GM19023 (cell line): ENCODE measurements at regions not wholly inside any gene's neighbourhood (a gene's known extent, or its start where the extent isn't known, plus 50 kb on each side); places are given as distances from the start of the nearest gene placed in this dataset.
A peak's percentile ranks its signal among the peaks of the same experiment; 100 is the strongest.

Experiments
- ATAC-seq: cut with Tn5 transposase; IDR thresholded peaks from one replicate; pipeline ENCODE4 v1.9.1; 2021; ENCODE audit warnings: mild to moderate bottlenecking, moderate library complexity; ENCODE audit not compliant: unreplicated experiment

DNA sequence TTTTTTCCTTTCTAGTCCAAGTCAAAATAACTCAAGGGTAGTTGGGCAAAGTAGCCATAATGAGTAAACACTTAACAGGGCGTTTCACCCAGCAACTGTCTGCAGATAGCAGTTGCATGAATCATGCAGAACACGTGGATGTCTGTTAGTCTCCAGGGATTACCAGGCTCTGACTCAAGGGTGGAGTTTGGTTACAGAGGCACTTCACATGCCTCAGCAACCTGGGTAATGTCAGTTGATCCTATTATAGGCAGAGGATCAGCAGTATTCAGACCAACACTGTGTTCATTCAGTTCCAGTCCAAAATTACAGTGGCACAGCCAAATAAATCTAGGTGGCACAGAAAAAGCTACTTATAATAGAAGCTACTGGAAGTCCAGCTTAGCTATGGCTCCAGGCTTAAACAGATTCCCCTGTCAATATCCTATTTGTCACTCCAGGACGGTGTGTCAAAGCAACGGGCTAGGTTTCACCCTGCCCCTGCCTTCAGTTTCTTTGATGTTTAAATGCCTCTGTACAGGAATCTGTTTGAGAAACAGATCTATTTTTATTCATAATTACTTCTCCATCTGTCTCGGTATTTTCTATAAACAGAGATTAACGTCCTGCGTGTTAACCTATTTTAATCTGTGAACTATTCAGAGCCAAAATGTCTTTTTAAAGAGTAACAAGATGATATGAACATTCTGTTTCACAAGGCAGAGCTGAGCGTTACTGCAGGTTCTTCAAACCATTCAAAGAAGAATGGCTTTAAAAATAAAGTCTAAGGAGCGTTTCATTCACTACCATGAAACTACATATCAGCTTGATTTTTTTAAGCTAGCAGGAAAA lies 162.6 kb upstream of the AKR1E2 start:
- ATAC-seq: no peak

DNA sequence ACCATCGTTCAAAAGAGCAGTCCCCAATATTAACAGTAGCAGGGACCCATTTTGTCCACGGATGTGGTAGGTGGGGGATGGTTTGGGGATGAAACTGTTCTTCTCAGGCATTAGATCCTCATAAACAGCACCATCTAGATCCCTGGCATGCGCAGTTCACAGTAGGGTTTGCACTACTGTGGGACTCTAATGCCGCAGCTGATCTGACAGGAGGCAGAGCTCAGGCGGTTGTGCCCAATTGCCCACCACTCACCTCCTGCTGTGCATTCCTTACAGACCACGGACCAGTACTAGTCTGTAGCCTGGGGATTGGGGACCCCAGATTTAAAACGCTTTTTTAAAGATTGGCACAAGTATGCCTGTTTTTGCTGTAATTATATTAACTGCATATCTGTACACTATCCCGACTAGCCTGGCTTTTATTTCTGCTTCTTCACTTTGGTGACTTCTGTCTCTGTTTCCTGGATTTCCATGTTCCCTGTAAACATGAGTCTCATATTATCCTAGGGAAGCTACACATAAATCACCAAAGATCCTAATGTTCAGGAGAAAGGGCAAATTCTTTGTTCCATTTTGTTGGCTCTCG lies 163.3 kb upstream of the AKR1E2 start:
- ATAC-seq: no peak

DNA sequence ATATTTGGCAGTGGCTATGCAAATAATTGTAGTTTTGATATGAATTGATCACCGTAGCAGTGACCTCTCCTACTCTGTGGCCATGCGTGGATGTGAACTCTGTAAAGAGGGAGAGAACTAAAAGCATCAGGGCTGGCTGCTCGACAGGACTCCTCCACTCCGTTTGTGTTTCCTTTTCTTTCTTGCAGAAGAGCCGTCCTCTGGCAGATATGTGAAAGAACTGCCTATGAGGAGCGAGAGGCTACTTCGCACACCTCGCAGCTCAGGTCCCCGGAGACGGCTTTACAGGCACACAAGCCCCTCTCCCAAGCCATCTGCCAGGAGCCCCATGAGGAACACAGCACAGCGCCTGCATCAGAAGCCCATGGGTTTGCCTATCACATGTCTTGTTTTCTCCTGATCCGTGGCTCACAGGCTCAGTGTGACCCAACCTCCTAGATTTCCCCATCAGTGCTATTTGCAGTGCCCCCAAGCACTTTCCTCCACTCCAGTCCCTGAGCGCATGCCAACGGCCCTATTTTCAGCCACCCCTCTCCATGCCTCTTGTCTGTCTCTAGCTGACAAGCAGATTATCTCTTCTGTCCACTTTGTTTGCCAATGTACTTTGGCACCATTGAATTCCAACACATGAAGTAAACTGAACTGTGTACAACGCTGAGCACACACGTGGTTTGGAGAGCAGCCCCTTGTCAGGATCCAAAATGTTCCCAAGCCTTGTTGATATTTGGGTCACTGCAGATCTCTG lies 164.3 kb upstream of the AKR1E2 start:
- ATAC-seq: no peak

DNA sequence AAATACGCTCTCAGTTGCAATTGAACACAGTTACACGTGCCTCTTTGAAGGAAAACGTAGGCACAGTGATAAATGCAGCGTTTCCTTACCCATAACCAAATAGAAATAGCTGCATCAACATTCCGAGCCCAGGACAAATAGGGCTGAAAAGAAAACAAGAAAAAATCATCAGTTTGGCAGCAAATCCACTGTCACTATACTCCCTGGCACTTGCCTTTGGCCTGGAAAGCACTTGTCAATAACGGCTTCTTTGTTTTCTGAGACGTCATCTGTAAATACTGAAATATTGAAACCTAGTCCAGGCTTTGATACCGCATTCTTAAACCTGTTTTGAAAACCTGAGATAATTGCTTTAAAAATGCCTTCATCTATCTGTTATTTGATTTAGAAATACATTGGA lies 167.2 kb upstream of the AKR1E2 start:
- no peak for ATAC-seq

DNA sequence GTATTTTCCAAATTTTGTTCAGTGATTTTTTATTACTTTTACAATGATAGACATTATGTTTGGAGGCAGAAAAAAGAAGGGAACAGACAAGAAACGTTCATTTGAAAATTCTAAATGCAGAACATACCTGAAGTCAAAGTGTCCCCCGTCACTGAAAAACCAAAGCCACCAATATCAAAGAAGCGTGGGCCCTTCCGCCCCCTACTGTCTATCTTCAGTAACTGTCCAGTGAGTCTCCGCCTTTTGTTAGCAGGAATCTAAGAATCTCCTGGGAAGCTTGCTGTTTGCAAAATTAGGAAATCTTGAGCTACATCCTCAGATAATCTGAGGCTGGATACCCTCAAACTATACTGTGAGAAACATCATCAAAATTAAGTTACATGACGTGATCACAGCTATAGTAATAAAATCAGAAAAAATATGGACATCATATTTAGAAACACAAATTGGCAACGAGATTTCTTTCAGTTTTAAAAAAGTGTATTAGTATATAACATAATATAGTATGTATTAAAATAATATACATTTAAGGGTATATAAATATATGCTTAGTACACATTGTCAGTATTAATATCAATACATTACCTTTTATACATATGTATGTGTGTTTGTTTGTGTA lies 169.3 kb upstream of the AKR1E2 start:
- ATAC-seq: no peak

DNA sequence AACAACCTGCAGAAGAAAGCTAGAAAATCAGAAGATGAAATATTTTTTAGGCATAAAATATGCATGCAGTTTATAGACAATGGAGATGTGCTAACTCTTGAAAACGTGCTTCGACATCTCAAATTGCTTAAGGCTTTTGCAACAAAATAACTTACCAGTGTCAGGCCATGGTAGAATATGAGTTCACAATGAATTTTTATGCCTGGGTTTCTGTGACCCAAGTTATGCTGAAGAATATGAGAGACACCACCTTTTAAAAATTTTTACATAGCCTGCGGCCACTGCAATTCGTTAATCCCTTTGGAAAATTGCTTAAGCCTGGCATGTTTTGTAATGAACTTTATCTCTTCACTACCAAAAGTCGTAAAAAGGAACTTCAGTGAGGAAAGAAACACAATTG lies 170.1 kb upstream of the AKR1E2 start:
- ATAC-seq: no peak

DNA sequence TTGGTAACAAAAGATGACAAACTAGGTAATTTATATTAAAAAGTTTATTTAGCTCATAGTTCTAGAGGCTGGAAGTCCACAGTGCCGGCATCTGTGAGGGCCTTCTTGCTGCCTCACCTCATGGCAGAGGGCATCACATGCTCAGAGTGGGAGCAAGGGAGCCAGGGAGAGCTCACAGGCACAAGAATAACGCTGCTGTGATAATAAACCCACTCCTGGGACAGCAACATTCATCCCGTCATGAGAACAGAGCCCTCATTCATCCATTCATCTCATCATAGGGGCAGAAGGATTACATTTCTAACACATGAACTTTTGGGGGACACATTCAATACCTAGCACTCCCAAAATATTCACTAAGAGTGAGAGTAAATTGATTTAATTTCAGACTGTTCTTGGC lies 170.6 kb upstream of the AKR1E2 start:
- ATAC-seq: no peak

DNA sequence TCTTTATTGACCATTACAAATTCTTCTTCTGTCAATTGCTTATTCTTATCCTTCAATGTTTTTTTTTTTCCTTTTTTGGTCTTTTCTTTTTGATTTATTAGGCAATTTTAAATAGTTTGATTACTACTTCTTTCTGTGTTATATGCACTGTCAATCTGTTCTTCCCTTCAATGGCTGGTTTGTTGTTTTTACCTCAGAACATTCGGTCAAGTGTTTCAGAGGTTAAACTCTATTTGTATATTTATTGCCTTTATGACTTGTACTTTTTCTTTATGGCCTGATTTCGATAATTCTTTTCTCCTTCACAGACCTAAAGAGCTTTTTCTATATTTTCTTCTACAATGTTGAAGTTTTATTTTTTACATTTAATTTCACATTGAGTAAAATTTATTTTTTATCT lies 171.5 kb upstream of the AKR1E2 start:
- no peak for ATAC-seq

DNA sequence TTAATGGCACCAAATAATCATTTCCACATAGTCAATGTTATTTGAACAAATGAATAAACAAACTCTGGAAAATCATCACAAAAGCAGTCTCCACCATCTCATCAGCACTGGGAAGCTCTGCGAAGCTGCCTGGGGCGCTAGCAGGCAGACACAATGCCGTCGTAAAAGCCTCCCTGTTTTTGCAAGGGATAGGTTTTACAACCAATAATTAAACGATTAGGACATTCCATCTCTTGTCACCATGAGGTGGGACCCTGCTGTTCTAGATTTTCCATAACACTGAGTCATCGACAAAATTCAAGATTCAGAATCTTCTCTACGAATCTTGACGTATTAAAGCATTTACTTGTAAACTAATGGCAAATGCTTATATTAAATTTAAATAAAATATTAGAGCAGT lies 172.8 kb upstream of the AKR1E2 start:
- ATAC-seq: no peak

DNA sequence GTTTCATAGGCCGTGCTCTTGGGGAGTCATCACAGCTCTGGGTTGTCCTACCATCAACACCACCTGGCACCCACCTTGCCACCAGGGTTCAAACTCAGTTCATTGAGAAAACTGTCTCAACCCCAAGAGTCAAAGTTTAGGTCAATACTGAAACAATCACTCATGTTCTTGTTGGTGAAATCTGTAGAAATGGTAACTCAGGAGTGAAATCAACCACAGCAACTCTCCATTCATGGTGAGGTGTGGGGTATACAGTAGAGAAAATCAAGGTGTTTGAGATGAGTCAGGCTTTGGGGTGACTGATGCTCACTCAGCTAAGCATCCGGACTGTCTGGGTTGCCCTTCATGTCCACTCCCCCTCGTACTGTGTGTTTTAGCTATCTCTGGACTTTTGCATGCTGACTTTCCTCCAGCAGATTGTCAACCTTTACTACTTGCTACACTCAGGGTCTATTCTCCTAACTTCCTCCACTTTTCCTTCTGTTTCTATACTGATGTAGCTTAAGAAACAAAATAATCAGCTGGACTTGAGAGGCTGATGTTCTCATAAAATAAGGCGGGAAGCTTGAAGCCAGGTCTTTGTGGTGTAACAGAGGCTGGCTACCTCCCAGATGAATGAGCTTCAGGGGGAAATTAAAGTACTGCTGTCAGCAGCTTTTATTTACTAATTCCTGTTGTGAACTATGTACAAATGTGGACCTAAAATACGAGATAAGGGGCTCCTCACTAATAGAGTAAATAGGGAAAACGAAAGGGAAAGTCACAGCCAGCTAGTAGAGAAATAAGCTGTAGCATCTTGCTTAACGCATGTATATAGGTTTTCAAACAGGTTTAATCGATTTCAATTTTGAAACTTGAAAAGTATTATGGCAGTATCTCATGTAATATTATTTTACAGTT lies 173.6 kb upstream of the AKR1E2 start:
- ATAC-seq: peak; percentile 63

DNA sequence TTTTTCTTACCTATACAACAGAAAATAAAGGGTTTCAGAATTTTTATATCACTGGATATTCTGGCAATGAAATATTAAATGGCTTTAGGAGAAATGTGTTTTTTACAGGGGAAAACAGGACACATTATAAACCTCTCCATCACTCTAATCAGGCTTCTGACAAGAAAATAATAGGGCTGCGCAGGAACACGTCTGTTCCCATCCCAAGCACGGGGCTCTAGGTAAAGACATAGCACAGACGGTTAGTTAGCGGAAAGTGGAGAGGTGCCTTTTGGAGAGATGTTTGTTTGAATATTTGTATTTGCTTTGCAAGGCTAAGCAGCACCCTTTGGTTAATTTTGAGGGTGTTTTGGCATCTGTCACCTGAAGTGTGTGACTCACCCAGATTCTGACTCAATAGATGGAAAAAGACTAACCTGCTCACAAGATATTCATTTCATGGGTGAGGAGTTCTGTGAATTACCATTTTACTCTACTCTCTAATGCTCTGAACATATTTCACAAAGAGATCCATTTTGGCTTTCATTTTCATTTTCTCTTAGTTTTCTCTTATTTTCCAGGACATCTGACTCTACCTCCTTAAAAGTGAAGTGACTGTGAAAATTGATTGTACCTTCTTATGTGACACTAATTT lies 174.5 kb upstream of the AKR1E2 start:
- ATAC-seq: no peak

DNA sequence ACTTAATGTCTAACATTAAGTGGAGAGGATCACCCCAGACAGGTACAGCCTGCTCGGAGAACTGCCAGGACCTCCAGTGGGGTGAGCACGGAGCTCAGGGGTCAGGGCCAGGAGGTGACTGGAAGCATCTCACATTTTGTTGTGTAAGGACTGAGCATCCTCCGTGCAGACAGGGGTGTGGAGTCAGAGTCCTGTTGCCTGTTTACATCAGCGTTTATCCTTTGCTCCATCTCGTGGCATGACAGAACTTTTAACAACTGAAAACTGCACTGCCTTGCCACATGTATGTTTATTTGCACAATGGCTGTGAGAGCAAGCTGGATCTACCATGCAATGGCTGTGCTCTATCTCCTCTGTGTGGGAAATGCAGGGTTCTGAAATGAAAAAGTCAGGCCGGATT lies 175.4 kb upstream of the AKR1E2 start:
- ATAC-seq: no peak

DNA sequence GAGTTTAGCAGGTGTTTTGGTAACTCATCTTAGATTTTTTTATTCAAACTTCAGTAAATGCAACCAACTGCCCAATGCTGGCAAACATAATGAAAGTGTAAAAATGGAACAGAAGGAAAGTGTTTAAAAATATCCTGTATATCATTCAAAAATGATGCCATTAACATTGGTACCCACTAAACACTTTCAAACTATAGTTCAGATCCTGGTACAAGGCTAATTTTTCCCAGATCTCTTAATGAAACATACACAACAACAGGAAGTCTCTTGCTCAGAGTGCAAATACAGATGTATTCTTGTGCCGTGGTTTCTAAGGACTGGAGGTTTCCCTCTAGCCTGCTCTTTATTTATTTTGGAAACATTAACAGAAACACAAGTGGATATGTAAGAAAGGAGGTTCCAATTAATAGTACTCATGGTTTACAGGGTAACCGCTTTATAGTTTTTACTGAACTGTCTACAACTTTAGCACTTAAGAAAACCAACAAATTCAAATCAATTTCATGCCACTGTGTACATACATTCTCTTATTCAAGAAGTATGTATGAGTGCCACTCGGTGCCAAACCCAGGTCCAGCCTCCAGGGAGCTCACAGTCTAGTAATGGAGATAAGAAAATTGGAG lies 176.0 kb upstream of the AKR1E2 start:
- ATAC-seq: no peak

DNA sequence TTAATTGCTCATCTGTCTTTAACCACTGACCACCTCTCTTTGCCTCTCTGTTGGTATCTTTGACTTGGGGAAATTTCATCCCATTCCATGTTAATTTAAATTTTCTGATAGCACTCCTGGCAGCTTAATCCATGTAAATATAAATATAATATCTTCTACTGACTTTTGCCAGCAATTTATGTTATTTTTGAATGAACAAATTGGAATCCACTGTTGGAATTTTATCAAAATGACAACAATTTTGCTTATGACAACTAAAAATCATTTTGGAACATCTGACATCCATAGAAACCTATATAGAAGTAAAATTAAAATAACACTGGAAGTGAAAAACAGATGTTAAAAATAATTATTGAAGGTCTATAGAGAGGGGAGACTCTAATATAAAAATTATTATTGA lies 176.5 kb upstream of the AKR1E2 start:
- ATAC-seq: no peak

DNA sequence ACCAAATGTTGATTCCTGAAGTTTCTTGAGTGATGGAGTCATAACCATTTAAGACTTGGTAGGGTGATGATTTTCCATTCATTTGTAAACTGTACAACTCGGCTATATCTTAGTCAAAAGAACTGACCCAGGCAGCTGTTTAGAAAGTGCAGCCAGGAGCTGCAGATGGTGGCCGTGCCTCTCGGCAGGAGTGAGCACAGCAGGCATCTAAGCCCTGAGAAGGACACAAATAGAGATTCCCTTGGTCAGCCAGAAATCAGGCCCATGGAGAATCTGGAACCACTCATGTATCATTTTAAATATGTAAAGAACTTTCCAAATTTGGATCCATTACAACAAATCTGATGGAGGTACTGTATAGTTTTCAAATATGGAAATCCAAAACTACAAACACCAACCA lies 177.0 kb upstream of the AKR1E2 start:
- no peak for ATAC-seq

DNA sequence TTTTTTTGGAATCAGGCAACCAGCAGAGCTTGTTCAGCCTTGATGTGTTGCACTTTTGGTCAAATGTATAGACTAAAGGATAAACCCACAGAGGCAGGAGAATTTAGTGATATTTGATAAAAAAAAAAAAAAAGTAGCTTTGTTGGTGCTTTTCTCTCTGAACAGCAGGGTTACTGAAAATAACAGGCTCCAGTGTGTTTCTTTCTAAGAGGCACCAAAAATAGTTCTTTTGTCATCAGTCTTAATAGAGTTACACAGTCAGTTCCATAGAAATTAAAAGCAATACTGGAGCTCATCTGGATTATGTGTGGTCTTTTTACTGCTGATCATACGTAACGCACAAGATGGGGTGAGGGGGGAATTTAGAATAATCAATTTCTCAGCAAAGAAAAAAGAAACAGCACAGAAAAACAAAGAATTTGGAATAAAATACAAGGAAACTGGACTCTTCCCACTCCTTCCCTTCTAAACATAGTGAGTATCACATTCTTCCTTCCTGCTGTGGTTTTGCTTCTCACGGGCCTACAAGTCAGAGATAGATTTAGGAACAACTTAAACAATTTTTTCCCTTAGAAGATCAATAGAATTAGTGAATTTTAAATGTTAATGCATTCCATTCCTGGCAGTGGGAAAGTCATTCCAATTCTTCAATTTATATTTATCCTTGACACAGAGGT lies 178.8 kb upstream of the AKR1E2 start:
- no peak for ATAC-seq

DNA sequence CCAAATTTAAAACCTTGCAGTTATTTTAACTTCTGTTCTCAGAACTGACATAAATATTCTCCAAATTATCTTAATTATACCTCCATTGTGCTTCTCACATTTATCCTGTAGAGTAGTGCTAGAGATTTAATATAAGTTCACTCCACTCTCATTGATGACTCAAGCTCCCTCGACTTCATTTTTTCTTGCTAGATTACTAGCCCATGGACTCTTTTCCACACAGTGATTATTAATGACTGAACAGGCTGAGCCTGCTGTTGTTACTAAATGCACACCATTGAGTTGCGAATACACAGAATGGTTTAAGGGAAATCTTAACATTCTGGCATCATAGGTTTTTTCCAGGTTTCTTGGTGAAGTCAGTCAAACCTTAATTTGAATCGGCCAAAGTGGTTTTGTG lies 179.5 kb upstream of the AKR1E2 start:
- no peak for ATAC-seq

DNA sequence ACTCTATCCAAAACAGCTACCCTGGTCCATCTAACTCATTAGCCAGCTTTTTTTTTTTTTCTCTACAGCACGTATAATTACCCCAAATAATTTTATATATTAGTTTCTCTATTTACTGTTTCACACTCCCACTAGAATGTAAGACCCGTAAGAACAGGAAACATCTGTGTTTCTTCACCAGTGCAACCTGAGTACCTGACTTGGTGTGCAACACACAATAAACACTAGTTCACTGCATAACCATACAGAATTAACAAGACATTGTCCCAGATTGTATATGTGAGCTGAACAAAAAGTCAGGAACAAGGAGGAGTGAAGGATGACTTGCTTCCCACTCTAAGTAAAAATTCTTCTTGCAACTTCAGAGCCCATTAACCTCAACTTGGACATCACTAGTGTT lies 180.2 kb upstream of the AKR1E2 start:
- no peak for ATAC-seq

DNA sequence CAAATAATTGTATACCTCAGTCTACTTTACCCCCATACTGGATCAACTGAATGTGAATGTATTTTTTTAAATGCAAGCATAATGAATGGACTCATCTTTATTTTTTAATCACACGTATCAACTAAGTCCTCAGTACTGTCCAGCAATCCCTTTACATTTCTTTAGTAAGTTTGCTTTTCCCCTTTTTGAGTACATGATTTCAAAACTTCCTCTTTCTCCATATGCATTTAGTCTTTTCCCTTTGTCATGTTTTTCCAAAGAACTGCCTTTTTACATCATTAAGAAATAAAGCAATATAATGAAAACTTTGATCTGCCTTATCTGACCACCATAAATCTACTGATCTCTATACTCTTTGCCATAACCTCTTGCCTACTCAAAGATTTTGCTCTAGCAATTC lies 182.5 kb upstream of the AKR1E2 start:
- ATAC-seq: no peak
